GM19372 (cell line): ENCODE measurements at regions not wholly inside any gene's neighbourhood (a gene's known extent, or its start where the extent isn't known, plus 50 kb on each side); places are given as distances from the start of the nearest gene placed in this dataset.
"Not testable (repeated sequence)": the region's sequence is repeated elsewhere in the genome, so short reads cannot be mapped to it uniquely, and the experiment has no call there.

ENCODE experiments used
- ATAC-seq: cut with Tn5 transposase; IDR thresholded peaks from one replicate; pipeline ENCODE4 v1.9.1; 2021; ENCODE audit warnings: mild to moderate bottlenecking, low read depth, moderate library complexity; ENCODE audit not compliant: unreplicated experiment

DNA sequence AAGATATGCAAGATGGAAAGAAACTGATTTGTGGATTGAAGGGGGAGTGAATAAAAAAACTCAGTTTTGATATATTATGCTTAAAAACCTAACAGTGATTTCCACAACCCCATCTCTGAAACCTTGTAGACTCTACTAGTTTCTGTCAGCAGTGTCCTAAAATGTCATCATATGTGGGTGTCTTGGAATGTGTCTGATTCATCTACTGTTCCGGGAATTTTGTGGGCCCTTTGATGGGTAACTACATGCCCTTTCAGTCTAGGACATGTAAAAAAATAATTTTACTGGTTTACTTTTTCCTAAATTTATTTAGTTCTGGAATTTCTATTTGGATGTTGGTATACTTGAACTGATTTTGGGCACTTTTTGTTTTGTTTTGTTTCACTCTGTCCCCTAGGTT, 118.9 kb upstream of the NMUR2 start:
- no peak for ATAC-seq

GRCh38 chr5:152527358-152528052, 122.4 kb upstream of the NMUR2 start:
- no peak for ATAC-seq

DNA sequence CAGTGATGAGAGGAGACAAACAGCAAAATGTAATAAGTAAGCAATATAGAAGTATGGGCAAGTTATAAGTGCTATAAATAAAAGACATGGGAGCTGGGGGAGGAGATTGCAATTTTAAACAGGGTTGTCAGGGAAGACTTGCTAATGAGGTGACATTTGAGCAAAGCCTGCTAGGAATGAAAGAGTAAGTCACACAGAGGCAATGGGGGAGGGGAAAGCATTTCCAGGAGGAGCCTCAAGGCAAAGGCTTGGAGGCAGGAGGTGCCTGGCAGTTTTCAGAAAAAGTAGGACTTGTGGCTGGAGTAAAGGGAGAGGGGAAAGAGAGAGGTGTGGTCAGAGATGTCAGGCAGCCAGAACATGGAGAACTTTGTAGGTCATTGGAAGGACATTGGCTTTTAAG, 124.4 kb upstream of the NMUR2 start:
- no peak for ATAC-seq

- ATAC-seq: no peak
Measured at GRCh38 chr5:152532714-152533113, 127.6 kb upstream of the NMUR2 start.

DNA sequence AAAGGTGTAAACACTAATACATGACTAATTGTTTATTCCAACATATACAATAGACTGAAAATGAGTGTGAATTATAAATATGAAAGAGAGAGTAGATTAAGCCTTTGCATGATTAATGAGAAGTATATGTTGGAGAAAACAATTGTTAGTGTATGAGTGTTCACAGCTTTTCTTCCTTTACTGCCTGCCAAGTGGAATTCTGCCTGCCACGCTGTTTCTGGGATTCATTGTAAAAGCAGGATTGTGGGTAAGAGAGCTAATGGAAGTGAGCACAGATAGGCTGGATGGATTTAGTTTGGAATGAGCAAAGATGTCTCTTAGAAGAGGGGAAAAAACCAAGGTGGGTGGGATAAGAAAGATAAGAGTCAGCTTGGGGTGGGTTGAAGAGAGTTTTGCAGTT, 129.6 kb upstream of the NMUR2 start:
- no peak for ATAC-seq

- ATAC-seq: no peak
Measured at GRCh38 chr5:152542741-152543140, 137.7 kb upstream of the NMUR2 start.

- no peak for ATAC-seq
Measured at GRCh38 chr5:152546493-152546892, 141.4 kb upstream of the NMUR2 start.

DNA sequence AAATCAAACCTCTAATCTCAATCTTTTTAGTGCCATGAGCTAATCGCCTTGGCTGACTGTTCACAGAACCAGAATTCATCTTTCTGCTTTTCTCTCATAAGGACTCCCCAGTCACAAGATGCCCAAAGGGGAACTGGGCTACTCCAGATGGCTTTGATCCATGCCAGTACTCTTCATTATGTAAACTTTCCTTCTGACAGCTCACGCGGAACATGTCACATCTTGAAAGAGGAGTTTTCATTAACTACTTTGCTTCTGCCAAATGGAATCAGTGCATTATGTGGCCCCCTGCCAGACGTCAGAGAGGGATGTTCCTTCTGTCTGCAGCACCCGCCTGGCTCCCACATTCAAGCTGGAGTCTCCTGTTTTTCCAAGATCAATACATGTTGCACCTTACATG, 142.1 kb upstream of the NMUR2 start:
- ATAC-seq: no peak

GRCh38 chr5:152549709-152550108, 144.6 kb upstream of the NMUR2 start:
- no peak for ATAC-seq

DNA sequence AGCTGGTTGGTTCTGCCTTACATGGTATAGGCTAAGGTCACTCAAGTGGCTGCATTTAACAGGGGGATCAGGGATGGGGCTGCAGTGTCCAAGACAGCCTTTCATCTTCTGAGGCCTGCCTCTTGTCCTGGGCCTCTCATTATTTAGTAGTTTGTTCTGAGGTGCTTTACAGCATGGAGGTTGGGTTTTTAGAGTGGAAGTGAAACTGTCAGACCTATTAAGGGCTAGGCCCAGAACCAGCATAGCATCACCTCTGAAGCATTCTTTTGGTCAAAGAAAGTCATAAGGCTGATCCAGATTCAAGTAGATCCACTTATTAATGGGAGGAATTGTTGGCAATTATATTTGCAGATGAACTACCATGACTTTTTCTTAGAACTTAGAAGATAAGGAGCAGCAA, 146.0 kb upstream of the NMUR2 start:
- no peak for ATAC-seq

- no peak for ATAC-seq
Measured at GRCh38 chr5:152556784-152557183, 151.7 kb upstream of the NMUR2 start.

DNA sequence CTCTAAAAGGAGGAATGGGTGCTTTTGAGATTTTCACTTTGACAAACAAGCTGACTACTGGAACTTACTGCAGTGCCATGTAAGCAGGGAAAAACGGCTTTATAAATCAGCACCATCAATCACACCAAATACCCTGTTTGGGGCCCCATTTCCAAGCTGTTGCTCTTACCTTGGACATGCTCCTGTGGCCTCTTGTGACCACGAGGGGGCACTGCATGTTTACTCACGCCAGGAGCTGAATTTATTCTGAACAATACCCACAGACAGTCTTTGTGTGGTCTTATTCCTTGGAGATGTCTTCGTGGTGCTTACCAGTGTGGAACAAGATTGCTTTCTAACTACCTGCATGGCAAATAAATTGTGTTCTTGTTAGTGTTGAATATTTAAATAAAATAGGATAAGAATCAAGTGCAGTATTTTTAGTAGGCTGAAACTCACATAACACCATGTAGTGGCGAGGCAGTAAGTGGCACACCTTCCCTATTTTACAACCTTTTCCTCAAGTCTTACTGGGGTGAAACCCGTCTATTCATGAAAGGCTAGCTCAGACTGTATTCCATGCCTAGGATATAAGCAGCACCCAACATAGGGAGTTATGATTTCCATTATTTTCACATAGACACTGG, 155.5 kb upstream of the NMUR2 start:
- peak; percentile 66 for ATAC-seq

- no peak for ATAC-seq
Measured at GRCh38 chr5:152568016-152568415, 162.9 kb upstream of the NMUR2 start.

DNA sequence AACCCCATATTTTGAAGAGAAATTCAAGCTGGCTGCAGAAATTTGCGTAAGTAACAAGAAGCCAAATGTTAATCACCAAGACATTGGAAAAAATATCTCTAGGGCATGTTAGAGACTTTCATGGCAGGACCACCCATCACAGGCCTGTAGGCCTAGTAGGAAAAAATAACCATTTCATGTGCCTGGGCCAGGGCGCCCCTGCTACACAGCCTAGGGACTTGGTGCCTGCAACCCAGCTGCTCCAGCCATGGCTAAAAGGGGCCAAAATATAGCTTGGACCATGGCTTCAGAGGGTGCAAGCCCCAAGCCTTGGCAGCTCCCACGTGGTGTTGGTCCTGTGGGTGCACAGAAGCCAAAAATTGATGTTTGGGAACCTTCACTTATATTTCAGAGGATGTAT, 167.7 kb upstream of the NMUR2 start:
- ATAC-seq: no peak

GRCh38 chr5:152584103-152584502, 179.0 kb upstream of the NMUR2 start:
- ATAC-seq: no peak

GRCh38 chr5:152592416-152592815, 187.3 kb upstream of the NMUR2 start:
- no peak for ATAC-seq

- ATAC-seq: no peak
Measured at GRCh38 chr5:152593388-152593787, 188.3 kb upstream of the NMUR2 start.

GRCh38 chr5:152595405-152595804, 190.3 kb upstream of the NMUR2 start:
- no peak for ATAC-seq

GRCh38 chr5:152599096-152599495, 194.0 kb upstream of the NMUR2 start:
- ATAC-seq: no peak

GRCh38 chr5:152601806-152602732, 197.0 kb upstream of the NMUR2 start:
- ATAC-seq: no peak

GRCh38 chr5:152606050-152606449, 201.0 kb upstream of the NMUR2 start:
- not testable (repeated sequence) for ATAC-seq
